Colonic mucosa (tissue), 4 donors: ENCODE measurements at regions not wholly inside any gene's neighbourhood (a gene's known extent, or its start where the extent isn't known, plus 50 kb on each side); places are given as distances from the start of the nearest gene placed in this dataset.

Experiments
- DNase-seq: peaks from one replicate; pipeline ENCODE4 v3.0.0-alpha.2; 2020
- H3K27ac ChIP-seq: fragments of 200-600 bp; one replicate; pipeline ENCODE4 v1.8.0; 2021
- H3K27me3 ChIP-seq: fragments of 200-600 bp; one replicate; pipeline ENCODE4 v1.8.0; 2021
- H3K36me3 ChIP-seq: fragments of 200-600 bp; one replicate; pipeline ENCODE4 v1.8.0; 2021
- H3K4me1 ChIP-seq: fragments of 200-600 bp; one replicate; pipeline ENCODE4 v1.8.0; 2021; ENCODE audit warnings: mild to moderate bottlenecking
- H3K4me3 ChIP-seq: fragments of 200-600 bp; one replicate; pipeline ENCODE4 v1.8.0; 2021
- H3K9ac ChIP-seq, 2 donors: one replicate each; pipeline ENCODE4 v1.7.0; 2013; ENCODE audit warnings: control low read depth in 2 of 2, low read depth in 2 of 2, low read length in 2 of 2
- H3K9me3 ChIP-seq: fragments of 200-600 bp; one replicate; pipeline ENCODE4 v1.8.0; 2021
- intact Hi-C: fragments of 100-400 bp; cut with DNase I; formaldehyde crosslinking; loops from one replicate; pipeline ENCODE4 v1.14.1; 2022
- TF ChIP-seq, protein P1 (sequence below): fragments of 200-600 bp; IDR thresholded peaks from one replicate; pipeline ENCODE4 v1.8.0; 2022; ENCODE audit warnings: antibody characterized with exemption, mild to moderate bottlenecking
- donor health status: healthy.
- donor health status: DM: no; HTN: no; CAD: no.
- donor health status: DM: no; HTN: no; CAD: no.

DNA sequence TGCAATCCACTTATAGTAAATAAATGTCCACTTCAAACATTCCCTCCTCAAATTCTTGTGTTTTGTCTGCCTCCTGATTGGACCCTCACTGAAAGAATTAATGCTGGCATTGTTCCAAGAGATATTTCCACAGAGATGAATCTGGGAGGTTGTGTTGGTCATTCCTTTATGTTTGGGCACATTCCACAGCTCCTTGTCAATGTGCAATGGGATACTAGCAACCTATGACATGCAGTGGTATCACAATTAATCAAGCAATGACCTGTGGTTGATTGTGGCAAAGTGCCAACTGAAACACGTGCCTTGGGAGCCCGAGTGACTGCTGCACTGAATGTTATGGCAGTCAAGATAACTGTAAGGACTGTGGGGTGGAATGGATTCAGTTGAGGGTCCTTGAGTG, 55.0 kb upstream of the SNRPN start:
- TF ChIP-seq, protein P1, sequence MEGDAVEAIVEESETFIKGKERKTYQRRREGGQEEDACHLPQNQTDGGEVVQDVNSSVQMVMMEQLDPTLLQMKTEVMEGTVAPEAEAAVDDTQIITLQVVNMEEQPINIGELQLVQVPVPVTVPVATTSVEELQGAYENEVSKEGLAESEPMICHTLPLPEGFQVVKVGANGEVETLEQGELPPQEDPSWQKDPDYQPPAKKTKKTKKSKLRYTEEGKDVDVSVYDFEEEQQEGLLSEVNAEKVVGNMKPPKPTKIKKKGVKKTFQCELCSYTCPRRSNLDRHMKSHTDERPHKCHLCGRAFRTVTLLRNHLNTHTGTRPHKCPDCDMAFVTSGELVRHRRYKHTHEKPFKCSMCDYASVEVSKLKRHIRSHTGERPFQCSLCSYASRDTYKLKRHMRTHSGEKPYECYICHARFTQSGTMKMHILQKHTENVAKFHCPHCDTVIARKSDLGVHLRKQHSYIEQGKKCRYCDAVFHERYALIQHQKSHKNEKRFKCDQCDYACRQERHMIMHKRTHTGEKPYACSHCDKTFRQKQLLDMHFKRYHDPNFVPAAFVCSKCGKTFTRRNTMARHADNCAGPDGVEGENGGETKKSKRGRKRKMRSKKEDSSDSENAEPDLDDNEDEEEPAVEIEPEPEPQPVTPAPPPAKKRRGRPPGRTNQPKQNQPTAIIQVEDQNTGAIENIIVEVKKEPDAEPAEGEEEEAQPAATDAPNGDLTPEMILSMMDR: no peak
- DNase-seq: no peak
- Histone ChIP-seq H3K36me3 (no peaks in the 10 kb centered on the region), H3K9ac (no peak overlapping the region), H3K4me1 (no peaks in the 10 kb centered on the region), H3K4me3 (no peak overlapping the region), H3K9me3 (no peaks in the 10 kb centered on the region), H3K27me3 (no peaks in the 10 kb centered on the region), H3K27ac (no peak overlapping the region)
- intact Hi-C loops: no loop called here

DNA sequence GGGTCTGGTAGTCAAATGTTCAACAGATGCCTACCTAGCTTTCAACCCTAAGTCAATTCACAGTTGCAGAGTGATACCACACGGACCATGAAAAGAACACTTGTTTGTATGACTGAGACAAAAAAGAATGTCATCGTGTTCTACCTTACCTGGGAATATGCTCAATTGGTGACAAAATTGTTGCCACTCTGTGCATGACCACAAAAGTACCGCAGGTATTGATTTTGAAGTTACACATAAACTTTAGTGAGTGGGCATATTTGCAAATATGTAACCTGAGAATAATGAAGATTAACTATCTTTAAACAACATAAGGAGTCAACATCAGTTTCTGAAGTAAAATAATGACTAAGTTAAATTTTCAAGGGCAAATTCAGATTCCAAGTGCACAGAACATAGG, 53.4 kb upstream of the SNRPN start:
- intact Hi-C loops: no loop called here
- H3K9me3 ChIP-seq: no peaks in the 10 kb centered on the region
- H3K4me1 ChIP-seq: no peaks in the 10 kb centered on the region
- TF ChIP-seq, protein P1: no peak
- H3K27ac ChIP-seq: no peak overlapping the region
- DNase-seq: no peak
- H3K36me3 ChIP-seq: no peaks in the 10 kb centered on the region
- no peak overlapping the region for H3K4me3 ChIP-seq
- H3K9ac ChIP-seq: no peak overlapping the region
- H3K27me3 ChIP-seq: no peaks in the 10 kb centered on the region
